A549 (cell line): ENCODE measurements at regions not wholly inside any gene's neighbourhood (a gene's known extent, or its start where the extent isn't known, plus 50 kb on each side); places are given as distances from the start of the nearest gene placed in this dataset.

Source experiments
- CHD4 ChIP-seq: fragments of 200-600 bp; sonication (generic); IDR thresholded peaks from 2 replicates; pipeline ENCODE4 v1.6.1; 2016; ENCODE audit warnings: antibody characterized with exemption, mild to moderate bottlenecking, borderline replicate concordance
- POLR2A ChIP-seq: IDR thresholded peaks from 2 replicates; pipeline ENCODE4 v1.6.1; 2012; ENCODE audit warnings: mild to moderate bottlenecking, low read length
- TF ChIP-seq, protein P1 (sequence below): fragments of >200 bp; sonication (Bioruptor Twin); formaldehyde crosslinking; IDR thresholded peaks from 3 replicates; pipeline ENCODE4 v1.5.1; 2016

GRCh38 chrY:12598783-12599182, 102.2 kb upstream of the USP9Y start:
- TF ChIP-seq, protein P1, sequence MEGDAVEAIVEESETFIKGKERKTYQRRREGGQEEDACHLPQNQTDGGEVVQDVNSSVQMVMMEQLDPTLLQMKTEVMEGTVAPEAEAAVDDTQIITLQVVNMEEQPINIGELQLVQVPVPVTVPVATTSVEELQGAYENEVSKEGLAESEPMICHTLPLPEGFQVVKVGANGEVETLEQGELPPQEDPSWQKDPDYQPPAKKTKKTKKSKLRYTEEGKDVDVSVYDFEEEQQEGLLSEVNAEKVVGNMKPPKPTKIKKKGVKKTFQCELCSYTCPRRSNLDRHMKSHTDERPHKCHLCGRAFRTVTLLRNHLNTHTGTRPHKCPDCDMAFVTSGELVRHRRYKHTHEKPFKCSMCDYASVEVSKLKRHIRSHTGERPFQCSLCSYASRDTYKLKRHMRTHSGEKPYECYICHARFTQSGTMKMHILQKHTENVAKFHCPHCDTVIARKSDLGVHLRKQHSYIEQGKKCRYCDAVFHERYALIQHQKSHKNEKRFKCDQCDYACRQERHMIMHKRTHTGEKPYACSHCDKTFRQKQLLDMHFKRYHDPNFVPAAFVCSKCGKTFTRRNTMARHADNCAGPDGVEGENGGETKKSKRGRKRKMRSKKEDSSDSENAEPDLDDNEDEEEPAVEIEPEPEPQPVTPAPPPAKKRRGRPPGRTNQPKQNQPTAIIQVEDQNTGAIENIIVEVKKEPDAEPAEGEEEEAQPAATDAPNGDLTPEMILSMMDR = no peak
- no peak for TF ChIP-seq CHD4
- no peak for TF ChIP-seq POLR2A
